Activated CD4-positive, alpha-beta T cell treated with anti-CD3 and anti-CD28 coated beads, Interleukin-2, Interleukin-4, amounts not matched to agents 100 ng/mL and 50 ng/mL, durations not matched to agents 16 hours and 8 hours (primary cell): ENCODE measurements at regions not wholly inside any gene's neighbourhood (a gene's known extent, or its start where the extent isn't known, plus 50 kb on each side); places are given as distances from the start of the nearest gene placed in this dataset.
A peak's percentile ranks its signal among the peaks of the same experiment; 100 is the strongest.
"Not testable (repeated sequence)": the region's sequence is repeated elsewhere in the genome, so short reads cannot be mapped to it uniquely, and the experiment has no call there.

Source experiments
- DNase-seq: peaks from one replicate; pipeline ENCODE4 v3.0.0-alpha.2; 2020; ENCODE audit warnings: low spot score

DNA sequence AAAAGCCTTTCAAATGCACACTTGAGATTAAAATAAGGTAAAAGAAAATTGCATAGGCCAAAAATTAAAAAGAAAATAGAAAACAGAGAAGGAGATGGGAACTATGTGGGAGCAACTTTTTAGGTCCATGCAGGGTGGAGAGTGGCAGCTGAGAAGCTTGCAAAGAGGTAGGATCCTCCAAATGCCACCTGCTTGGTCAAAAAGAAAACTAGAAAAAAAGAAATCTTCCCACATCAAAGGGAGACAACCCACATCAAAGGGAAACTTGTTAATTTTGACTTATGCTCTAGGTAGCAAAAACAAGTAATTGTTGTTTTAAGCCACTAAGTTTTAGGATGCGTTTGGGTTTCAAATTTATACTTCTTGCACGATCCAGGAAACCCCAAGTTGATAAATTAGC, 342.9 kb downstream of the IL20RB start:
- peak; percentile 11 for DNase-seq

DNA sequence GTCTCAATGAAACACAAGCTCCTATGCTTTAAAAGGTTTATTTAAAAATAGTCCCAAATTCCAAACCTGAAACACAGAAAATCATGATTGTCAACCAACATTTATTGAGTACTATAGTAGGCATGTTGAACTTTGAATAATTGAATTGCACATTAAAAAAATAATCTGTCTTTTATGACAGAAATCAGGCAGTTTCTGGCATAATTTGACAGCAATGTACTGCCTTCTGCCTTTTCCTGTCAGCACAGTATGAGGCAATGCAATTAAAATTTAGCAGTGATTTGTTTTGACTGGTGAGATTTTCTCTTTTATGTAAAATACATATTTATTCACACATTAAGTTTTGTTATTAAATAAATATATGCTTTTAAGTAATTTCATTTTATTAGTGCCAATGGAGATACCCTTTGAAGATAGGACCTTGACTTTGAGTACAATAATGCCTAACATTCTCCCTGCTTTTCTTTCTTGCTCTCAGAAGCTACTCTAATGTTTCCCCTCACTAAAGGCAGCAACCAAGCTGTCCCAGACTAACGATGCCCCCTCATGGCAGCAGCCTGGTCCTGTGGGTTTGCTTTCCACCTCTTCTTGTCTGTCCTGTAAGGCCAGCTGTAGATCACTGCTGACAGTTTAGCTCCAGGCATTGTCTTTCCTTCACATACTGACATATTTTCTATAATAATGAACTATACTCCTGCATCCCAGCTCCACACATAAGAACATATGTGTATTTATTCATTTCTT, 346.7 kb downstream of the IL20RB start:
- DNase-seq, result no peak

DNA sequence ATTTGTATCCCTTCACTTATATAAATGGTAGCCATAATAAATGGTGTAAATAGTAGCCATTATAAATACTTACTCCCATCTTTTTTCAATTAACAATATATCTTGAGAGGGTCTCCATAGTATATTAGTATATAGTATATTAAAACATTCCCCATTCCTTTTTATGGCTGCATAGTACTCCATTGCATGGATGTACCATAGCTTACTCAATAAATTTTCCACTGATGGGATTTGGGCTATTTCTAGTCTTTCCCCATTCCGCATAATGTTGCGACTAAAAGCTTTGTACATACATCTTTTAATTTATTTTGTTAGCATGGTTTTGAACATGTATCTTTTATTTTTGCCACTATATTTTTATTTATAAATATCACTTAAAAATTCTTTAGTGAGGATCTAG, 366.3 kb downstream of the IL20RB start:
- no peak for DNase-seq

DNA sequence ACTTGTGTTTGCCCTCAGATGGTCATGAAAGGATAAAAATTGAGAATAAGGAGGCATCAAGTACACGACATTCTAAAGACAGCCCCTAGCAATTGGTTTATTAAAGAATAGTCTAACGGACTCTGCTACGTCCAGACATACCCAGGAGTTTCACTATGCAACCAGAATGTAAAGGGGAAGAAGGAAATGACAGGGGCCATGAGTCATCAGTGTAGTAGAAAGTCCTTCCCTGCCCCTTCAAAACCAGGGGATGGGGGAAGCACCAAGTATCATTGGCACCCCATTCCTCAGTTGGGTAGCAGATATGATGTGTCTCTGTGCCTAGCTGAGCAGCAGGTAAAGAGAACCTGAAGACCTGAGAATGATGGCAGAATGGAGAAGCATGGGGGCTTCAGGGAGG, 367.4 kb downstream of the IL20RB start:
- DNase-seq, result no peak

DNA sequence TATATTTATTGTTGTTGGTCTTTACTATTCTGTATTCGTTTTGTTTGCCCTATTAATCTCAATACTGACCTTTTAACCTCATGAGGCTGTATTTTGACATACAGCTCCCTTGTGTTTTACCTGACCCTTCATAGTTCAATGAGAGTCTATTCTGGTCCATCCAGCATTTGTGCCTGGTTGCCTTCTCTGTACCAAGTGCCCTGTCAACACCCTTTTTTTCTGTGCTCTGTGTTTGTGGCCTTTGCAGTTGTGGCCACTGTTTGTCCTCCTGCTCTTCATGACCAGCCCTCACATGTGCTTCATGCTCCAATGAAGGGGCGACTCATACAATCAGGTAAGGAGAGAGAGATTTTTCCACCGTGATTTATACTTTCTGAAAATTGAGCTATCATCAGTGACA, 368.2 kb downstream of the IL20RB start:
- no peak for DNase-seq

DNA sequence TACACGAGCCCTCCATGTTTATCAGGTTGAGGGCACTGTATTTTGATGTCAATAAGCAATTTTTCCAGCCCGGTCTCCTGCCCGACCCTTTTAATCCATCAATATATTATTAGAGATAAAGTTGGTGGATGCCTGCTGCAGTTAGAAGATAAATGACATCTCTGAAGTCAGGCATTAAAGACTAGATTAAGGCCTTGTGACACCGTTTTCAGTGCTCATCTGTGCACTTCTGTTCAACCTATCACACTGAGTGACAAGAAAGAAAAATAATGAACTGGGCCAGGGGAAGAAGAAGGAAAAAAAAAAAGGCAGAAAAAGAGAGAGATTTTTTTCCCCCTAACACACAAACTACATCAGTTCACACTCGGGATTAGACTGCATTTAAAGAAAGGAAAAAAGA, 371.8 kb downstream of the IL20RB start:
- DNase-seq, result no peak

DNA sequence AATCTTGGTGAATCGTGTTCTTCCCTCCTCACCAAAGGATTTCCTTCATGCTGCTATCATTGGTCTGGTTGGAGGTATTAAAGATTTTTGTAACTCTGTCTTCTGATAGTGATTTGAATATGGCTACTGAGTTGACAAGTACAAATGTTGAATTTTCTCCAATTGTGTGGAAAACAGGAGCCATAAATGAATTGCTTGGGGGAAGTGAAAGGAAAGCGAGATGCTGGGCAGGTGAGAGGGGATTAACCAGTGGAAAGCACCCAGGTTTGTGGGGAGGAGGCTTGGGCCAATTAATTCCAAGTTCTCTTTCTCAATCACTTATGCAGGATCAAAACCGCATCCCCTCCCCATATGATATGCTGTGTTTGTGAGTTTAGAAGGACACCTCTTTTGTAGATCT, 372.5 kb downstream of the IL20RB start:
- no peak for DNase-seq

DNA sequence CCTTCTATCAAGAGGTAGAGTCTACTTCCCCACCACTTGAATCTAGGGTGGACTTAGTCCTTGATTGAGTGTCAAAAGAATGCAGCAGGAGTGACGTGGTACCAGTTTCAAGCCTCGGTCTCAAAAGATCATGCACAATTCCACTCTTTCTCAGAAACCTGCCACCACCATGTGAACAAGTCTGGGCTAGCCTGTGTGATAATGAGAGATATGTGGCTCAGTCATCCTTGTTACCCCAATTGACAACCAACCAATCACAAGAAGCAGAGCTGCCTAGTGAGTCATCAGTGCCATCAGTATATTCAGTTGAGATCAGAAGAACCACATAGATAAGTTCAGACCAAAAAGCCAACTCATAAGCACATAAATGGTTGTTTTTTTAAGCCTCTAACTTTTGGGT, 374.5 kb downstream of the IL20RB start:
- DNase-seq, result no peak

DNA sequence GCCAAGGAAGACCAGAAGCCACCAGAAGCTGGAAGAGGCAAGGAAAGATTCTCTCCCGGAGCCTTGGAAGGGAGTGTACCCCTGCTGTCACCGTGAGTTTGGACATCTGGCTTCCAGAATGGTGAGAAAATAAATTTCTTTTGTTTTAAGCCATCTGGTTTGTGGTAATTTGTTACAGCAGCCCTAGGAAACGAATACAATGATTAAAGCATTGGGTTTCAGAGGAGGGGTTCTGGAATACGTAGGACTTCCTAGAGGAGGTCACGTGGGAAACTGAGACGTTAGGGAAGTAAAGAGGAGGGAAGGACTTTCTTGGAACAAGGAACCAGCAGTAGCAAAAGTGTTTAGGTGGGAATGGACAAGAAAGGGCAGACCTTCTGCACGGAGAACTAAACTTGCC, 377.7 kb downstream of the IL20RB start:
- DNase-seq, result no peak

DNA sequence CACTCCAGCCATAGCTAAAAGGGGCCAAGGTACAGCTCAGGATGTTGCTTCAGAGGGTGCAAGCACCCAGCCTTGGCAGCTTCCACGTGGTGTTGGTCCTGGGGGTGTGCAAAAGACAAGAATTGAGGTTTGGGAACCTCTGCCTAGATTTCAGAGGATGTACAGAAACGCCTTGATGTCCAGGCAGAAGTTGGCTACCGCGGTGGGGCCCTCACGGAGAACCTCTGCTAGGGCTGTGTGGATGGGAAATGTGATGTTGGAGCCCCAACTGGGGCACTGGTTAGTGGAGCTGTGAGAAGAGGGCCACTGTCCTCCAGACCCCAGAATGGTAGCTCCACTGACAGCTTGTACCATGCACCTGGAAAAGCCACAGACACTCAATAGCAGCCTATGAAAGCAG, 380.6 kb downstream of the IL20RB start:
- DNase-seq, result not testable (repeated sequence)

DNA sequence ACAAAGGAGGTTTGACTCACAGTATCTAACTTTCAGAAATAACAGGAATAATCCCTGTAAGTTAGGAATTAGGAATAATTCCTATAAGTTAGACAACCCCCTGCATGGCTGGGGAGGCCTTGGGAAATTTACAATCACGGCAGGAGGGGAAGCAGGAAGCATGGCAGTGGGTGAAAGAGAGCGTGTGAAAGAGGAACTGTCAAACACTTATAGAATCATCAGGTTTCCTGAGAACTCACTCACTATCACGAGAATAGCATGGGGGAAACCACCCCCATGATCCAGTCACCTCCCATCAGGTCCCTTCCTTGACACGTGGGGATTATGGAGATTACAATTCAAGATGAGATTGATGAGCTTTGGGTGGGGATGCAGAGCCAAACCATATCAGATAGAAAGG, 385.5 kb downstream of the IL20RB start:
- no peak for DNase-seq

DNA sequence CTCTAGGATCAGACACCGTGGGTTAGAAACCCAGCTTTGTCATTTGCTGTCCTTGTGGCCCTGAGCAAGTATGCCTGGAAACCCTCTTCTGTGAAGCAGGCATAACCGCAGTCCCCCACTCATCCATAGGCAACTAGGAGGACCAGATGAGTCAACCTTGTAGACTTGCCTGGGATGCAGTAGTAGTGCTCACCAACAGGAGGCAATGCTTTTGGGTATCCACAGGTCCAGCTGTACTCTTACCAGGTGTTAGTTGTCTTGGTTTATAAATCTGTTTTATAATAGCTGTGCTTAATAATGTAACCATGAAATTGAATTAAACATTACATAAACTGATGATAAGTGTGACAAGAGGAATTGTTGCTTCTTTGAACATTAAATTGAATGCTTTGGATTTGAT, 389.3 kb downstream of the IL20RB start:
- no peak for DNase-seq

DNA sequence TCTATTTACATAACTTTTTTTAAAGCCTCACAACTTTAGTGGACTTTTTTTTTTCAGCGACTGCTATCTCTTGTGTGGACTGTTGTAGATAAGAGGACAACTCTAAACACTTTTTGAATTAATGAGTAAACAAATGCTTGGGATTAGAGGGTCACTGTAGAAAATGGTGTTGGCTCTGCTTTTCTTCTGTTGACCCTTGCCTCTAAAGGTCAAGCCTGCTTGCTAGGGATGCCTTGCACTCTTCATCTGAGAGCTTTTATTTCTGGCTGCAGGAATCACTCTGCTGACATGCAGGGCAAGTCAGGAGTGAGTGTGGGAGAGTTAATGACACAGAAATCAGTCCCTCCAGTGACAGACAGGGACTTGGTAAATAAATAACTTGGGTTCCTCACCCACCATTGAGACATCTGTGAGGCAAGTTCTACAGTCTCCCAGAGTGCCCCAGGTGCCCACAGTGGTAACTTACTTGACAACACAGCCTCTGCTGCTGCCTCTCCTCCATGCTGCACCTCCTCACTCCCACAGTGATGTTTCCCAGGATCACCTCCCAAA, 390.1 kb downstream of the IL20RB start:
- DNase-seq, result no peak

DNA sequence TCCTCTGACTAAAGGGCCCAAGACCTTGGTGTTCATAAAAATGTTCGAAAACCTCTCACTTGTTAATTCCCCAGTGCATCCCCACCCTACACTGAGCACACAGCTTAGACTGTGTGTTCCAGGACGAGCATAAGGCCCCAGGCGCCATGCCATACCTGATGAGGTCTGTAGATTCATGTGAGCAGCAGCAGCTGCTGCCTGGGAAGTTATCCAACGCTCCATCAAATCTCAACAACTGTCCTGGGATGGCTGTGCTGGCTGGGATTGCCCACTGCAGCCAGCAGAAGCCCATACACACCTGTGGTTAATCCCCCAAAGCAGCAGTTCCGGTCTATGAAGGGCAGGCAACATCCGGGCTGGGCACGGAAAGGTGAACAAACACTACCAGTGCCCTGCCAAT, 391.2 kb downstream of the IL20RB start:
- no peak for DNase-seq

DNA sequence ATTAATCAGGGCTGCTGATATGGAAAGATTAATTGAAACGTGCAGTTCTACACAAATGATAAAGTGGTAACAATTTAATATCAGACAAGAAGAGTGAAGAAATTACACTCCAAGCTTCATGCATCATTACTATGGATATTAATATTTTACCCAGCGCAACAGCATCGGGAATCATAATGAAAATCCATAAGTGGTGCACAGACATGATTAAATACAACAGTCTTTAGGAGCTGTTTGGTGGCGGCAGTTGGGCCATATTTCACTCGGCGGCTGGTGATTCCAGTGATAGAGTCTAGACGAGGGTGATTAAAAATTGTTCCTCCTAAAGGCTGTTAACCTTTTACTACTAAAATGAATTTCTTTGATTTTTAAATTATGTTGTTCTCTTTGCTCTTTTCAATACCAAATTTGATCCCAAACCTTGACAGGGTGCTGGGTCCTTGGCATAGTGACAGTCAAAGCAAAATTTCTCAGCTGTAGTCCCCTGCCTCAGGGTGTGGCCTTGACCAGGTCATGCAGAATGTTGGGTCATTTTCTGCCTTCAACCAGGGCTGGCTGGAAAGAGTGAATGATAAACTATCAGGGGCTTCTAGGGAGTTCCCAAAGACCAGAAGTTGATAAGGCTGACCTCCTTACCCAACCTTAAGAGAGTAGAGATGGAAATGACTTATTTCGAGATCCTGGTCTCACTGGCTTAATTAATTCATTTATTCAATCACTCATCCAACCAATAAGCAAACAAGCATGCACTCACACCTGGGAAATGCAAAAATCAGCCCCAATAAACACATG, 392.0 kb downstream of the IL20RB start:
- DNase-seq, result no peak

DNA sequence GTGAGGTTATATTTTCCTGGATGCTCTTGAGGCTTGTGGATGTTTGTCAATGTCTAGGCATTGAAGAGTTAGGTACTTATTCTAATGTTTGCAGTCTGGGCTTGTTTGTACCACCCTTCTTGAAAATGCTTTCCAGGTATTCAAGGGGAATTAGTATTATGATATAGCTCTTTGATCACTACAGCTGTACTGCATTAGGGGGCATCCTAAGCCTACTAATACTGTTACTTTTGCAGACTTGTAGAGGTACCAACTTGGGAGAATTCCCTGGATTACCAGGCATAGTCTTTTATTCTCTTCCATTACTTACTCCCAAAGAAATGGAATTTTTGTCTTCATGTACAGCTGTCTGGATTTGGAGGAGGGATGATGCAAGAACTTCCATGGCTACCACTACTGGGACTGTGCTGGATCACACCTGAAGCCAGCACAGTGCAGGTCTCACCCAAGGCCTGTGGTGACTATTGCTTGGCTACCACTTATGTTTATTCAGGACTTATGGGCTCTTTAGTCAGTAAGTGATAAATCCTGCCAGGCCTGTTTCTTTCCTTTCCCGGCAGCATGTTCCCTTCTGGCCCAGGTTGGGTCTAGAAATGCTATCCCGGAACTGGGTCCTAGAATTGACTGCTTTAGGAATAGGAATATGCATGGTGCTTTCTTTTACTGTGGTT, 402.9 kb downstream of the IL20RB start:
- no peak for DNase-seq

DNA sequence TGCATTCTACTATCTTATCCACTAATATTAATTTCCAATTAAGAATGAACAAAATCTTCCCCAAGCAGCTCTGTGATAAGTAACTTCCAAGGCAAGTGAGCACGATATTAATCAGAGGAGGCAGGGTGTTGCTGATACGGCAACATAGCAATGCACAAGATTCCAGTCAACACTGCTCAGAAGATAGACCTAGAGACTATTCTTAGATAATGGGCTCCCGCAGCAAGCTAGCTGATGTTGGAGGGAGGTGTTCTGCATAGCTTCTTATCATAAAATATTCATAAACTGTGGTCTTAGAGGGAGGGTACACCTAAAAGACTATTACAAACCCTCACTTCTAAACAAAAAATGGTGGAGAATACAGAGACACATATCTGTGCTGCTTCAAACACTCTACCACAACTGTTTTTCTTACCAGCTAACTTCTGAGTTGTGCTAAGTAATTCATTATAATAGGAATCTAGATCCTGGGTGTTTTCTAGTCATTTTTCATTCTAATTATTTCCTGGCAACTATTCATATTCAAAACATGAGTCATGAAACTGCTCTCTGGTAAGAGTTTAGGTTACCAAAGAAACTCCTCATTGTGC, 382.0 kb upstream of the SOX14 start:
- no peak for DNase-seq

DNA sequence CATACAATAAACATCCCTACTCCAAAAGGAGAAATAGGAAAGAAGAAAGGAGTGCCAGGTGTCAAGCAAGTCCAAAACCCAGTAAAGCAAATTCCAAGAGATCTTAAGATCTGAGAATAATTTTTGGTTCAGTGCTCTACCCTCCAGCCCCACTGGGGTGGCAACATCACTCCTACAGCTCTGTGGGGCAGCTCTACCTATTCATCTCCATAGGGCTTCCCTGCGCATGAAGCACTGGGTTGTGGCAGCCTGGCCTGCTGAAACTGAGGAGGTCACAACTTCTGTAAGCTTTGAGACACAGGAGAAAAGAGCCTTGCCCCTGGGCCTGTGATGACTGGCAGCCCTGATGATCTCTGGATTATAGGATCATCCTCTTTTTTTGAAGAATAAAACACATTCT, 378.2 kb upstream of the SOX14 start:
- DNase-seq, result no peak

DNA sequence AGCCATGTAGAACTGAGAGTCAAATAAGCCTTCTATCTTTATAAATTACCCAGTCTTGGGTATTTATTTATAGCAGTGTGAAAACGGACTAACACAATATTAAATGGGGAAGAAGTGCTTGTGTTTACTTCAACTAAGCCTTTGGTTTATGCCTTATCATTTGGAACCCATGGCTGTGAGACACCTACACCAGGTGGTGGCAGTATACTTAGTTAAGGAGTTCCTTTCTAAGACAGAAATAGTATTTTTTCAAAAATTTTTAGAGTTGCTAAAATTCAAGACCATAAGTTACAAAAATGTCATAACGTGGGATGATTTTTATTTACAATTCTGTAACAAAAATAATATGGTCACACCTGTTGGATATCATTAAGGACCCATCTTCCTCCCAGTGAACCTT, 354.5 kb upstream of the SOX14 start:
- no peak for DNase-seq

DNA sequence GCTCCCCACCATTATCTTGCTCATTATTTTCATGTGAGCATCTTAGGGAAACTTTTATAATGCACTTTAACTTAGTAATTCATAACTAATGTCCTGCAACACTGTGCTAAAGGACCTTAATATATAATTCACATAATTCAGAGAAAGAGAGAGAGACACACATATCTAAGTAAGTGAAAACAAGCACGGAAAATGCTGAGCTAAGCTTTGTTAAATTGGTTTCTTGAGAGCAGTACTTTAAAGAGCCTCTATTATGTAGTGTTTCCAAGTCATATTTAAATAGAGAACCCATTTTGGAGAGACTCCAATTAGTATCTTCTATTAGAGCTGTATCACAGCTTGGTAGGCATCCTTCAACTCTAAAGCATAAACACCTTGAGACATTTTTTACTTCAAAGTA, 354.1 kb upstream of the SOX14 start:
- no peak for DNase-seq

DNA sequence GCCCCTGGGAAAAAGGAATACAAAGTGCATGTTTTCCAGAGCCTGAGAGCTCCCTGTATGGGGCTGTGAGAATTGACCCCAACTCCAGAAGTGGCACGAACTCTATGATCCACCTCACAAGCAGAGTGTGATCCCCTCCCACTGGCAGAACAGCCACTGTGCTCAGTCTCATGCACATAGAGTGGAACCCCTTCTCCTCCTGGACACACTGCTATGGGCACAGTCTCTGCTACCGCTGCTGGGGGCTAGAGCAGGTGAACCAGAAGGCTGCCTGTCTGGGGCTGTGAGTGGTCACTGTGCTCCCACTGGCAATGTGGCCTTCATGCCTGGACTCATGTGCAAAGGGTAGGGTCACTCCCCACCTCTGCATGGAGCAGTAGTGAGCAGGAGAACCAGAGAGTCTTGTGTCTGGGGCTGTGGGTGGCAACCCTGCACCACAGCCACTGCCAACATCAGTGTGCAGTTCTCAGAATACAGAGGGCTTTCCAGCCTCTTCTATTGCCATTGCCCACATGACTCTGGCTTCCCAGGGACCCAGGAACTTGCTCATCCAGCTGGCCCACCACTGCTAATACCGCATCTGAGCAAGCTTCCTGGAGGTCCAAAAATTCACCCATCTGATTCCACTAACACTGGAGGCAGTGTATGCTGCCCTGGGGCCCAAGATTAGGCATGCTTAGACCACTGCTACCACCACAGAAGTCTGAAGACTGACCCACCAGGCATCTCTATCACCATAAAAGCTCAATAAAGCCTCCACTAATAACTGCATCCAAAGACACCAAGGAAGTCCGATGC, 343.7 kb upstream of the SOX14 start:
- no peak for DNase-seq

DNA sequence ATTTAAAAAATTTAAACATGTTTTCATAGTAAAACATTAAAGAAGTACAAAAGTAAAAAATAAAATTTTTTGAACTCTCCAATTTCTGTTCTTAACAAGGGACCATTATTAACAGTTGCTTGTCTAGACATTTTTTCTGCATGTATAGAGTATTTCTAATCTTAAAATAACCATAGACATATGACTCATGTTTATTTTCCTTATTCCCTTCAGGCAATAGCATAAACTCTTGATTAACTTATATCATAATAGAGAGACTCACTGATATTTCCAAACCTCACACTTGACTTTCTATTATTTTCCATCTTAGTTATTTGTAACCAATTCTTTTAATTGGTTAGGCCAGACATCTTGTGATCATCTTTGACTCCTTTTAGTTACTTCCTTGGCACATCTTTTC, 325.6 kb upstream of the SOX14 start:
- no peak for DNase-seq
